ENCODE measurements at regions not wholly inside any gene's neighbourhood (a gene's known extent, or its start where the extent isn't known, plus 50 kb on each side); places are given as distances from the start of the nearest gene placed in this dataset.

- TF ChIP-seq CTCF (conservative IDR thresholded peaks at IDR 0.05 in 1 of 2, IDR thresholded peaks at IDR 0.05 in 1 of 2; ENCODE audit: low read depth in 1 of 2, low read length in 2 of 2) = no peak
- no peak for TF ChIP-seq EZH2 (IDR thresholded peaks at IDR 0.05; ENCODE audit: low read length, missing control alignments)
Measured at GRCh38 chr14:104277416-104278213, 139.2 kb downstream of the KIF26A start.
